Head of caudate nucleus (tissue), 42 donors: ENCODE measurements at regions not wholly inside any gene's neighbourhood (a gene's known extent, or its start where the extent isn't known, plus 50 kb on each side); places are given as distances from the start of the nearest gene placed in this dataset.
"Not testable (repeated sequence)": the region's sequence is repeated elsewhere in the genome, so short reads cannot be mapped to it uniquely, and the experiment has no call there.

Source experiments
- DNase-seq, 42 donors: peaks; one replicate each; pipeline versions ENCODE4 v3.0.0 to v3.0.0-alpha.2; 2020 to 2021; ENCODE audit warnings: mixed read lengths in 7 of 42
- intact Hi-C: fragments of 100-400 bp; cut with DNase I; formaldehyde crosslinking; loops from one replicate; pipeline ENCODE4 v1.15.0; 2022

- intact Hi-C loops, result no loop called here
- DNase-seq, result no peak
Observed at GRCh38 chr22:47423861-47424820, 661.7 kb downstream of the TBC1D22A start.

GRCh38 chr22:47423266-47423665 is 660.8 kb downstream of the TBC1D22A start:
- DNase-seq, result no peak
- intact Hi-C loops, result no loop called here

GRCh38 chr22:47422736-47423135 is 660.3 kb downstream of the TBC1D22A start:
- intact Hi-C loops, result no loop called here
- DNase-seq, result no peak

- no peak for DNase-seq
Observed at GRCh38 chr22:47421846-47422245, 659.4 kb downstream of the TBC1D22A start.

GRCh38 chr22:47420211-47420610 is 657.8 kb downstream of the TBC1D22A start:
- intact Hi-C loops, result no loop called here
- no peak for DNase-seq

More at GRCh38 chr22:47421846-47422245, 659.4 kb downstream of the TBC1D22A start:
- intact Hi-C loops, result no loop called here

- intact Hi-C loops, result no loop called here
- DNase-seq, result no peak
Observed at GRCh38 chr22:47419239-47419638, 656.8 kb downstream of the TBC1D22A start.

GRCh38 chr22:47417699-47418098 is 655.2 kb downstream of the TBC1D22A start:
- intact Hi-C loops, result no loop called here
- no peak for DNase-seq

GRCh38 chr22:47411006-47411405 is 648.6 kb downstream of the TBC1D22A start:
- peak in 2 of 42 donors; percentile 5 to 11 for DNase-seq
- intact Hi-C loops, result no loop called here

GRCh38 chr22:47409539-47410275 is 647.3 kb downstream of the TBC1D22A start:
- peak in 2 of 42 donors; percentile 11 to 27 for DNase-seq
- intact Hi-C loops, result no loop called here

GRCh38 chr22:47408409-47408808 is 646.0 kb downstream of the TBC1D22A start:
- DNase-seq, result peak in 2 of 42 donors; percentile 5 to 13
- intact Hi-C loops, result no loop called here

GRCh38 chr22:47407461-47408025 is 645.1 kb downstream of the TBC1D22A start:
- DNase-seq, result peak in 2 of 42 donors; percentile 7 to 13
- intact Hi-C loops, result no loop called here

- intact Hi-C loops, result no loop called here
- peak in 2 of 42 donors; percentile 1 to 28 for DNase-seq
Observed at GRCh38 chr22:47406896-47407295, 644.4 kb downstream of the TBC1D22A start.

- DNase-seq, result peak in 3 of 42 donors; percentile 0 to 33 (median 19)
- intact Hi-C loops, result no loop called here
Observed at GRCh38 chr22:47406180-47406834, 643.9 kb downstream of the TBC1D22A start.

GRCh38 chr22:47405222-47405621 is 642.8 kb downstream of the TBC1D22A start:
- intact Hi-C loops, result not testable (repeated sequence)
- DNase-seq, result peak in 3 of 42 donors; percentile 0 to 12 (median 4)

- intact Hi-C loops, result no loop called here
Observed at GRCh38 chr22:47402876-47403525, 640.6 kb downstream of the TBC1D22A start.

GRCh38 chr22:47401976-47402770 is 639.7 kb downstream of the TBC1D22A start:
- intact Hi-C loops, result no loop called here
- no peak for DNase-seq

More at GRCh38 chr22:47402876-47403525, 640.6 kb downstream of the TBC1D22A start:
- DNase-seq, result peak in 1 of 42 donors; percentile 0

GRCh38 chr22:47401592-47401898 is 639.1 kb downstream of the TBC1D22A start:
- DNase-seq, result no peak
- intact Hi-C loops, result no loop called here
